ENCODE measurements at regions not wholly inside any gene's neighbourhood (a gene's known extent, or its start where the extent isn't known, plus 50 kb on each side); places are given as distances from the start of the nearest gene placed in this dataset.

DNA sequence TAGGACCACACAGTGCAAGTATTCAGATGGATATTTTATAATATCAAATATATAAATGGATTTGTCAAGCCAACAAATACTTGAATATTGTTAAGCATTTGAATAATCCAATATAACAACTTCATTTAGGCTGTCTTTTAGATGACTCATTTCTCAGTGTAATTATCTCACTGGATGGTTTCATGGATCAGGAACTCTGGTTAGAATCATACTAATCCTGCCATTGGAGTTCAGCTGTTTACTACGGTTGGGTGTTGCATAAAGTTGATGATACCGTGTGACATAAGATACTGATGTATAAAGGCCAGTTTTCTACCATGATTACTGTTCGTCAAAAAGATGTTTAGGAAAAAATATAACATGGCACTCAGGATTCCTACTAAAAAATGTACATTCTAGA lies 196.3 kb downstream of the TSHZ3 start:
- H3K4me1 Mint-ChIP-seq (ENCODE audit: insufficient read depth, unreplicated experiment): no peaks in the 10 kb centered on the region
- ChIA-PET POLR2A (no interaction called here), CTCF (no interaction called here)
- intact Hi-C loops (cut with micrococcal nuclease): no loop called here
- H3K9me3 Mint-ChIP-seq (ENCODE audit: unreplicated experiment): peaks cover 22% of the 10 kb centered on the region
- BruUV-seq (replicated peaks): no TSS peak
- no peak overlapping the region for H3K4me3 Mint-ChIP-seq (ENCODE audit: unreplicated experiment)
- H3K27me3 Mint-ChIP-seq (ENCODE audit: insufficient read depth, unreplicated experiment): no peaks in the 10 kb centered on the region
- no peaks in the 10 kb centered on the region for H3K36me3 Mint-ChIP-seq (ENCODE audit: insufficient read depth, unreplicated experiment)
- TF ChIP-seq, protein P1, sequence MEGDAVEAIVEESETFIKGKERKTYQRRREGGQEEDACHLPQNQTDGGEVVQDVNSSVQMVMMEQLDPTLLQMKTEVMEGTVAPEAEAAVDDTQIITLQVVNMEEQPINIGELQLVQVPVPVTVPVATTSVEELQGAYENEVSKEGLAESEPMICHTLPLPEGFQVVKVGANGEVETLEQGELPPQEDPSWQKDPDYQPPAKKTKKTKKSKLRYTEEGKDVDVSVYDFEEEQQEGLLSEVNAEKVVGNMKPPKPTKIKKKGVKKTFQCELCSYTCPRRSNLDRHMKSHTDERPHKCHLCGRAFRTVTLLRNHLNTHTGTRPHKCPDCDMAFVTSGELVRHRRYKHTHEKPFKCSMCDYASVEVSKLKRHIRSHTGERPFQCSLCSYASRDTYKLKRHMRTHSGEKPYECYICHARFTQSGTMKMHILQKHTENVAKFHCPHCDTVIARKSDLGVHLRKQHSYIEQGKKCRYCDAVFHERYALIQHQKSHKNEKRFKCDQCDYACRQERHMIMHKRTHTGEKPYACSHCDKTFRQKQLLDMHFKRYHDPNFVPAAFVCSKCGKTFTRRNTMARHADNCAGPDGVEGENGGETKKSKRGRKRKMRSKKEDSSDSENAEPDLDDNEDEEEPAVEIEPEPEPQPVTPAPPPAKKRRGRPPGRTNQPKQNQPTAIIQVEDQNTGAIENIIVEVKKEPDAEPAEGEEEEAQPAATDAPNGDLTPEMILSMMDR (IDR thresholded peaks at IDR 0.05; ENCODE audit: unreplicated experiment): no peak
- no peak for DNase-seq (ENCODE audit: unreplicated experiment)
- H3K27ac Mint-ChIP-seq (ENCODE audit: low read depth, unreplicated experiment): no peak overlapping the region

DNA sequence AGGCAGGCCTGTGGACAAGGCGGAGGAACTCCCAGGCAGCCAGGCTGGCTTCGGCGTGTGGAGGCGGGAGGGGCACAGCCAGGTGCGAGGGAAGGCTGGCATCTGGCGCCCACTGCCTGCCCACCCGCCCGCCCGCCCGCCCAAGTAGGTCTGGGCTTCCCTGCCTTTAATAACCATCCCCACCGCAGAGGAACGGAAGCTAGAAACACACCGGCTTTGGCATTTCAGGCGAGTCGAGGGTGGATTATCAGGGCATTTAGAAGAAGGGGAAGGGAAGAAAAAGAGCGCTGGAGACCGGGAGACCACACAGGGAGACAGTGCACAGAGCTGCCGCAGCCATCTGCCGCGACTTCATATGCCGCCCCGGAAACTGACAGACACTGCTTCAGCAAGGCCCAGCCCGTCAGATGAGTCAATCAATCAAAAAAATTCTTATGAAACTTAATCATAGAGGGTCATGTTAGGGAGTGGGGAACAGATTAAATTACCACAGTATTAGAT lies 199.7 kb downstream of the TSHZ3 start:
- Mint-ChIP-seq H3K4me3 (ENCODE audit: unreplicated experiment) (no peak overlapping the region), H3K9me3 (ENCODE audit: unreplicated experiment) (peaks cover 15% of the 10 kb centered on the region), H3K36me3 (ENCODE audit: insufficient read depth, unreplicated experiment) (no peaks in the 10 kb centered on the region), H3K4me1 (ENCODE audit: insufficient read depth, unreplicated experiment) (no peaks in the 10 kb centered on the region), H3K27ac (ENCODE audit: low read depth, unreplicated experiment) (no peak overlapping the region), H3K27me3 (ENCODE audit: insufficient read depth, unreplicated experiment) (no peaks in the 10 kb centered on the region)
- intact Hi-C loops (cut with micrococcal nuclease): no loop called here
- POLR2A ChIA-PET: no interaction called here
- BruUV-seq (replicated peaks): no TSS peak
- no peak for DNase-seq (ENCODE audit: unreplicated experiment)
- TF ChIP-seq, protein P1 (IDR thresholded peaks at IDR 0.05; ENCODE audit: unreplicated experiment): no peak
- CTCF ChIA-PET: no interaction called here

DNA sequence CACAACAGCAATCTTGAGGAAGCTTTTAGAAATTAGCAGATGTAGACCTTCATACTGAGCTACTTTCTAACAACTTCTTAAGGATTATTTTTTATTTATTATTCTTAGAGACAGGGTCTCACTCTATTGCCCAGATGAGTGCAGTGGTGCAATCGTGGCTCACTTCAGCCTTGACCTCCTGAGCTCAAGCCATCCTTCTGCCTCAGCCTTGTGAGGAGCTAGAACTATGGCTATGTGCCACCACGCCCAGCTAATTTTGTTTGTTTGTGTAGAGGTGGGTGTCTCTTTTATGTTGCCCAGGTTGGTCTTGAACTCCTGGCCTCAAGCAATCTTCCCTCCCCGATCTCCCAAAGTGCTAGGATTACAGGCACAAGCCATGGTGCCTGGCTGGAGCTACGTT lies 200.6 kb downstream of the TSHZ3 start:
- no TSS peak for BruUV-seq (replicated peaks)
- intact Hi-C loops (cut with micrococcal nuclease): no loop called here

DNA sequence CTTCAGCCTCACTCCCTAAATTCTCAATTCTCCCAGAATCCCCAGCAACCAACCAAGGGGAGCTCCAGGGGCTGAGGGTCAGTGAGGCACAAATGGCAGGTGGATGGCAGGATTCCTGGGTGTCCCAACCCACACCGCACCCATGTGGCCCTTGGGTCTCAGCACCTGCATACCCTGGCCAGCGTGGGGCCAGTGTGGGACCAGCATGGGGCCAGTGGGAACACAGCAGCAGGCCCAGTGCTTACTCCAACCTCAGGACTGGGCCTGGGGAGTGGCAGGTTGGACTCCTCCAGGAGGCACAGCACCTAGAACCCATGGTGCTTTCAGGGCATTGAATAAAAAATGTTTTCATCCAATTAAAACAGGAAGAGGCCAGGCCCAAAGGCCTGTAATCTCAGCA lies 202.0 kb downstream of the TSHZ3 start:
- ChIA-PET POLR2A (no interaction called here), CTCF (no interaction called here)
- Mint-ChIP-seq H3K4me3 (ENCODE audit: unreplicated experiment) (no peak overlapping the region), H3K9me3 (ENCODE audit: unreplicated experiment) (peaks cover 29% of the 10 kb centered on the region), H3K36me3 (ENCODE audit: insufficient read depth, unreplicated experiment) (no peaks in the 10 kb centered on the region), H3K4me1 (ENCODE audit: insufficient read depth, unreplicated experiment) (no peaks in the 10 kb centered on the region), H3K27ac (ENCODE audit: low read depth, unreplicated experiment) (no peak overlapping the region), H3K27me3 (ENCODE audit: insufficient read depth, unreplicated experiment) (no peaks in the 10 kb centered on the region)
- no TSS peak for BruUV-seq (replicated peaks)
- no peak for DNase-seq (ENCODE audit: unreplicated experiment)
- TF ChIP-seq, protein P1 (IDR thresholded peaks at IDR 0.05; ENCODE audit: unreplicated experiment): no peak
- intact Hi-C loops (cut with micrococcal nuclease): no loop called here

More for the DNA sequence above, 200.6 kb downstream of the TSHZ3 start:
- no peak for DNase-seq (ENCODE audit: unreplicated experiment)
- ChIA-PET CTCF (no interaction called here), POLR2A (no interaction called here)
- no peaks in the 10 kb centered on the region for H3K4me1 Mint-ChIP-seq (ENCODE audit: insufficient read depth, unreplicated experiment)
- no peaks in the 10 kb centered on the region for H3K36me3 Mint-ChIP-seq (ENCODE audit: insufficient read depth, unreplicated experiment)
- no peak overlapping the region for H3K27ac Mint-ChIP-seq (ENCODE audit: low read depth, unreplicated experiment)
- H3K4me3 Mint-ChIP-seq (ENCODE audit: unreplicated experiment): no peak overlapping the region
- peaks cover 23% of the 10 kb centered on the region for H3K9me3 Mint-ChIP-seq (ENCODE audit: unreplicated experiment)
- no peaks in the 10 kb centered on the region for H3K27me3 Mint-ChIP-seq (ENCODE audit: insufficient read depth, unreplicated experiment)
- TF ChIP-seq, protein P1 (IDR thresholded peaks at IDR 0.05; ENCODE audit: unreplicated experiment): no peak
